ENCODE measurements at regions not wholly inside any gene's neighbourhood (a gene's known extent, or its start where the extent isn't known, plus 50 kb on each side); places are given as distances from the start of the nearest gene placed in this dataset.

DNA sequence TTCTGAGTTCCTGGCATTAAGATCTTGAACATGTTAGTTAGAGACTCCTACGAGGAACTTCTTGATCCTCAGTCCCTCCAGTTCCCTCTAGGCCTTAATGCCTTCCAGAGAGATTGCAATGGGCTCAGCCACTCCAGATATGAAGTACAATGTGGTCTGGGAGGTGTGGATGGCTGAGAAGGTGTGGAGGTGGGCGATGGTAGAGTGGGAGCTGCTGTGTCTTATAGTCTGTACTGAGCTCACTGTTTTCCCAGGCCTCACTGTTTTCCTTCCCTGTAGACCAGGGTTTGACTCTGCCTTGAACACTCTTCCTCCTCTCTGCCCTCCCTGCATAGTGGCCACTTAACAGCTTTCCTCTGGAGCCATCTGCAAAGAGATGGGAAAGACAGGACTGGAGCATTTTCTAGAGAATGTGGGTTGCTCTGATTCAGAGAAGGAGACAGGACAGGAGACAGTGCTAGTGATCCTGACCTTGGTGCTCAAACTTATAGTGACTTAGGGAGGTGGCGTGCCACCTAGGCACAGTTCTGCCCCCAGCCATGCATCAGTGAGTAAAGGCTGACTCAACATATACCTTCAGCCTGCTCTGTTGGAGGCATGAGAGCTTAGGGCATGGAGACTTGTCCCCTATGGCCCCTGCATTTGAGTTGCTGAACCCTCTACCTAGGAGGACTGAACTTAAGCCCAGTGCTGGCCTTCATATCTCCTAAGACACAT, 129.7 kb downstream of the TDRD15 start:
- DNase-seq (ENCODE audit: low read depth in 2 of 2), result no peak

DNA sequence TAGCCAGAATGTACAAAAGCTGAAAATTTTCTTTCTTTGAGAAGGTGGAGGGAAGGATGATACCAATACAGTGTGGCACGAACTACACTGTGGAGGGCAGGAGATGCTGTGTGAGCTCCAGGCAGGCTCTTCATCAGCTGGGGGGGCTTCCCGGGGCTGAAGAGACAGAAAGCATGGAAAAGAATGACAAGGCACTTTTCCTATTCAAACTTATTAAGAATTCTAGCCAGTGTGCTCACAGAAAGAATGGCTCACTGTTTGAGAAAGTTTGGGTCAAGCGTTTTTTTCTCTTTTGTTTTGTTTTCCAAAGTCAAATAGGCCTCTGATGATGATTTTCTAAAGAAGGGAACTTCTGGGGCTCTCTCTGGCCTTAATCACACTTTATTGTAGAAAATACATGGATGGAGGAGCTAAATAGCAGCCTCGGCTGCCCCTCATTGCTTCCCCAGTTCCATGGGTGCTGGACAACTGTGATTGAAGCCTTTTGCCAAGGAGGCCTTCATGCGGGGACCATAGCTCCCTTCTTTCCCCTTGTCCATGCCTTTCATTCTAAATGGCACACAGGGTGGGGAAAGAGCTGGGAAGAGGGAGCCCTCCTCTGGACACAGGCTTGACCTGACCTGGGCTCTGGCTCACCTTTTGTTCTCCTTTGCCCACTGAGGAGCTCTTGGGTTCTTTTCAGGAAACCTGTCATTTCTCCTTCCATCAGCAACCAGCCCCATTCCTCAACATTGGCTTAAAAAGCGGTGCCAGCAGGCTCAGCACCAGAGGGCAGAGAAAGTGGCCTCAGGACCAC, 130.6 kb downstream of the TDRD15 start:
- no peak for DNase-seq (ENCODE audit: low read depth in 2 of 2)

DNA sequence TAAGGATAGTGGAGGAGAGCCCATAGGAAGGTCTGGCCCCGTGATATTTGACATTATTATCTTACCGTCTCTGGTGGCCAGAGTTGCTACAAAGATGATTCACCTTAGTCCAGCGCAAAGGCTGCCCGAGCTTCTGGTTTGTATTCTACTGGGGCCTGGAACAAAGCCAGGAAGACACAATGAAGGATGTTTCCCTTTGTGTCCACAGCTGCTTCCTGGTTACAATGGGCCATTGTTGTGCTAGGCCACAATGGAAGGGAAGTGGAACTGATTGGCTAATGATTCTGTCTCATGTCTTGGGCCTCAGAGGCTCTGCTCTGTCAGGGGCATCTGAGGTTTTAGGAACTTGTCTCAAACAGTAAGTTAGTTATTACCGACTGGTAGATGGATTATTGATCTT, 132.2 kb downstream of the TDRD15 start:
- DNase-seq (ENCODE audit: low read depth in 2 of 2), result no peak

DNA sequence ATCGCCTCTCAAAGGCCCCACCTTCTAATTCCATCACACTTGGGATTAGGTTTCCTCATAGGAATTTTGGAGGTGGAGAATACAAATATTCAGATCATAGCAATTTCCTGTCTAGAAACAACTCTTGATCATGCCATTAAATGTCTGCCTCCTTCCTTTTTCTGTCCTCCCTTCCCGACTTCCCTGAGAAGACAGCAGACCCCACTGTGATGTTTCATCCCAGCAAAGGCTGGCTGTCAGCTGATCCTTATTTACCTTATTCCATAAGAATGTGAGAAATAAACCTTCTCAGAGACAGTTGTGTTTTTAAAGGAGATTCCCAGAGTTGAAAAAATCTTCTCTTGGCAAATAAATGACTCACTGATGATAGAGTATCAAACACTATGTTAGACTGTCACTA, 133.9 kb downstream of the TDRD15 start:
- no peak for DNase-seq (ENCODE audit: low read depth in 2 of 2)

DNA sequence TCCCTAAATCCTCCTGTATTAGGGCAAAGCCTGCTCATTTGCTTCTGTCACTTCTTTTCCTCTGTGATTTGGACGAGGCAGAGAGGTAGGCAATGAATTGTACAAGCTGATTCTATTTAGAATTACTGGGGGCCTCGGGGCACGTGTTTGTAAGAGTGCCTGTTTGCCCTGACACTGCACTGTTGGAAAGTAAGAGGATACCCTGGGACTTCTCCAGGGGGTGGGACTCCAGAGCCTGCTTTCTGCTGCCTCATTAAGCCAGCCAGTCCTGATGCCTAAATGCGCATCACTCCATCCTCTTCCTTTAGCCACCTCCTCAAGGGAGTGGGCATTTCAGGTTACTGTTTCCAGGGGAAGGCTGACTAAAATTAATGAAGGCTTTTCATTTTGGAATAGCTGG, 134.3 kb downstream of the TDRD15 start:
- DNase-seq (ENCODE audit: low read depth in 2 of 2), result no peak

DNA sequence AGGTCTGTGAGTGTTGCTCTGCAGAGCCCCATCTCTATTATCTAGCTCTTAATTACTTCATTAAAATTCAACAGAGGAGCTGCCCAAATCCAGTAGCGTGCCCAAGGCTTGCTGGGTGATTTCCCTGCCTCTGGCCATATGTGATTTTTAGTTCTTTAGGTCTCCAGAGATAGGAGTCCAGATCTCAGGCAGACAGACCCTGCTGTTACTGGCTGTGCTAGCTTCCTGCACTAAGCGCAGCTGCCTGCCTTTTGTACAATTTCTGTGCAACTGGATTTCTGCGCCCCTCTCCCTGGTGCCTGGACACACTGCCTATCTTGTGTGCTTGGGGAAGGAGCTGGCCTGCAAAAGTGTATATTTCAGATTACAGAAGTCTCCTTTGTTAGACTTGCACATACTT, 136.5 kb downstream of the TDRD15 start:
- DNase-seq (ENCODE audit: low read depth in 2 of 2), result no peak

DNA sequence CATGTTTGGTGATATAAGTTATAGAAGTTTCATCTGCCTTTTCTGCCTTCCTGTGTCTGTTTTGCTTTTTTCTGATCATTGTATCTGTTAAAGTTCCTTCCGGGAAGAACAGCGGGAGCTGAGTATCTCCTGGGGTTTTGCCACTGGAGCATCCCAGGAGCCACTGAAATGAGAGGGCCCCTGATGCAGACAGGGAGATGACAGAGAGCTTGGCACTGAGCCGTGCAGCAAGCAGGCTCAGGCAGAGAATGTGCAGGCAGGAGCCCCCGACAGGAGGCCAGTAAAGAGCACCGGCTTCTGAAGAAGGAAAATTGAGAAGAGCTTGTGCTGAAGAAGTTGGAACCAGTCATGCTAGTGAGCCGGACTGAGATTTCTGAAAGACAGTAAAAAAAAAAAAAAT, 137.8 kb downstream of the TDRD15 start:
- DNase-seq (ENCODE audit: low read depth in 2 of 2), result no peak

DNA sequence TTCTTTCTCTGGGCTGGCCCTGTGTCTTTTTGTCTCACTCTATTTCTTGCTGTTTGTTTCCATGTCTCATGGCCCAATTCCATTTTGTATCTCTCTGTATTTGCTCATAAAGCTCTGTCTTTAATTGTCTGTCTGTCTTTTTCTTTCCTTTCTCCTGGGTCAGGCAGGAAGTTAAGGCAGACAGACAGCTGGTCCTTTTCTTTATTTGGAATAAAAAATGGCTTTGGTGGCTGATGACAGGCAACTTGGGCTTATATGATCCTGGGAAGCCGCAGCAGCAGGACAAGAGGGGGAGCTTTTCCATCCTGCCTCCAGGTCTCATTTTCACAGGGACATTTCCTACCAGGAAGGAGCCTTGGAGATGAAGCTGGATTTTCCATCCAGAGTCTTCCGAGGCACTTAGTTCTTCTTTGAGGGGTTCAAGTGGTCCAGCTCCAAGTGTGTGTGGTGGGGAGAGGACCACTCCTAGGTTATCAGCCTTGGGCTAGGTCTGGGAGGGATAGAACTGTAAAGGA, 138.7 kb downstream of the TDRD15 start:
- DNase-seq (ENCODE audit: low read depth in 2 of 2), result no peak

DNA sequence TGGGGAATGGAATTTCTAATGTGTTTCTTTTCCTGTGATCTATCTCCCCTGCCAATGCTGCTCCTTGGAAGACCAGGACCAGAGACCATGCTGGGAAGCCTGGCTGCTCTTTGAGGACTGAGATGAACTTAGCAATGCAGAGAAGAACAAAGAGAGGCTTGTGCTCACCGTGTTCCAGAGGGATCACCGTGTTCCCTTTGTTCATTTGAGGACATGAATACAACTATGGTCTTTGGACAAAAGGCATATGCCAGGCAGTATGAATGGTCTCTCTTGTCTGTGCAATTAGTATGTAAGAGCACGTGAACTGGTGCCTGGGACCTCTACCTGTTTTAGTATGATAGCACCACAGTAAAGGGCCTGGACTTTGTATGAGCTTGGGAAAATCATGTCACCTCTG, 139.9 kb downstream of the TDRD15 start:
- no peak for DNase-seq (ENCODE audit: low read depth in 2 of 2)

DNA sequence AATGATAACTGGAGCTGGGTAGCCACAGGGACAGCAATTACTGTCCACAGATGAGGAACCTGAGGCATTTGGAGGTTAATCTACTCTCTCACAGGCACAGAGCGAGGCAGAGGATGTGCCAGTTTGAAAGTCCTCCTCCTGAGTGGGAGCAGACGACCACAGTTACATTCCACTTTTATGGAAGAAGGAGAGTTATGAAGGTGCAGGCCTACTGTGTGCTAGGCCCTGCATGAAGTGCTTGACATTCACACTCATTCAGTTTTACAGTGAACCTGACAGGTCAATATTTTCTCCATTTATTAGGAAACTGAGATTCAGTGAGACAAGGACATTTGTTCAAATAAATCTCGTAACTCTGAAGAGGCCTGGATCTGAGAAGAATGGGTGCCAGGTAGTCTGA, 142.0 kb downstream of the TDRD15 start:
- no peak for DNase-seq (ENCODE audit: low read depth in 2 of 2)

DNA sequence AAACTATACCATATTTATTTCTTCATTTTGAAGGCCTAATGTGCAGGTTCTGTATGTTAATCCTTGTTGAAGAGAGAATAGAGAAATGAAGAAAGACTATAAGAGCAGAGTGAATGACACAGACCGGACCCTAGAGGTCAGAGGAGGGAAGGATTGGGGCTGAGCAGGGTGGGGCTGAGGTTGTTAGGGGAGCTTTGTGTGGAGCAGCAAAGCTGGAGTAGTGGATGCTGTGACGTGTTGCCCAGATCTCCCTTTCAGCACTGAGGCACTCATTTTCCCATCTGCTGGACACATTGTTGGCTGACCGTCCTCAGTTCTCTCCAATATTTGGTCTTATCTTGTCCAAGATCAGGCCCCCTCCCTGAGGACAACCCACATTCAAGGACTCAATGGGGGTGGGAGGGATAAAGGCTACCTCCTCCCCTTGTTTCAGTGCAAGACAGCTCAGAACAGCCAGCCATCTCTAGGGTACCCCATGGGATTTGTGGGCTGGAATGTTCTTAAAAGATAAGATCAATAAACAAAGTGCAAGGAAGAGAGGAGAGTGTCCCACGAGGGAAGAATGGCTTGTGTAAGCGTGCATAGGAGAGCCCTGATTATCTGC, 143.6 kb downstream of the TDRD15 start:
- no peak for DNase-seq (ENCODE audit: low read depth in 2 of 2)

DNA sequence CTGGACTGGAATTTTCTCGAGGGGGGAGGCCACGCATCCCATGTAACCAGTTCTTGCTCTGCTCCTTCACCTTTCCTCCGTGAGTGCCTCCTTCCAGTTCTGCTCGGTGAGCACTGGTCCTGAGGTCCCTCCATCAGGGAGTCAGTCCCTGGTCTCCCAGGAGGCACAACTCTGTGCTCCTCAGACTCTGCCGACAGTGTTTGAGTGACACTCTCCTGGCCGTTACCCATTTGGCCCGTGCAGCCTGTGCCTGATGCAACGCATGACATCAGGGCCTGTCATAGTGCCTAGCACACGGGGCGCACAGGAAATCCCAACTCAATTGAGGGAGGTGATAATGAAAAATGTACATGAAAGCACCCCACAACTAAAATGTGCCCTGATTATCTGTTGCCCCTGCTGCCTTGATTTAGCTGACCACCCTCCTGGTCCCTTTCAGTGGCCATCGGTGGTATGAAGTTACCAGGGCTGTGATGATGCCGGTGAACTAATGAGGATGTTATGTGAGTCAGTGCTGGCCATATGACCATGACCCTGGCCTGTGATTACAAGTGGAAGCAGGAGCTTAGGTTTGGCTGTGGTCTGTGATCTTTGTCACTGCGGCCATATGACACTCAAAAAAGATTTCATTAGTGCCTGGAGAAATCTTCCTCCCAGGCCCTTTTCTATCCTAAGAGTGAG, 144.6 kb downstream of the TDRD15 start:
- no peak for DNase-seq (ENCODE audit: low read depth in 2 of 2)

DNA sequence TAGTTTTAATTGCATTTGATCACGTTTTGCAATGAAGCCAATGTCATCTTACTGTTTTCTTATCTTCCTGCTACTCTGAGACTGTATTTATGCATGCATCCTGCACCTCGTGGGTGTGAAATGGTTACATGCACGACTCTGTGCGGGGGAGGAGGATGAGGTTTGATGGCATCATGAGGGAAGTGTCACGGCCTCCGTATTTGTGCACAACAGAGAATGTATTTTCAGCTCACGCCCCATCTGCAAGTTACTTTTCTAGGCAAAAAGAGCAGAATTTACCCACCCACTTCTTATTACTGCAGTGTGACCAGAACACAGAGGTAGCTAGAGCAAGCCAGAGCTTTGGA, 145.1 kb downstream of the TDRD15 start:
- DNase-seq (ENCODE audit: low read depth in 2 of 2), result no peak

DNA sequence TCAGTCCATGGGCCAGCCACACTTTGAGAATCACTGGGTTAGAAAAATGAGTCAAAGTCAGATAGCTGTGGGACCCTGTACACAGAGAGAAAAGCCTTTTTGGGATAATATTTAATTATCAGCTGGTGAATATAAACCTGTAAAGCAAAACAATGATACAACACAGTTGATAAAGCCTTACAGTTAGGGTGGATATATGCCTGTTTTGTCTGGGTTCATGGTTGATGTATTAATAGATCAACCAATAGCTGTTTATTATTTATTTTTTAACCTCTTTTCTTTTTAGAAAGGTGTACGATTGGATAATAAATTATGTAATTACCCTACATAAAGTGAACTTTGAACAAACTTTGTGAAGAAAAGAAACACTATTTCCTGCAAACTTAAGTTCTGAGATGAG, 145.6 kb downstream of the TDRD15 start:
- DNase-seq (ENCODE audit: low read depth in 2 of 2), result no peak

DNA sequence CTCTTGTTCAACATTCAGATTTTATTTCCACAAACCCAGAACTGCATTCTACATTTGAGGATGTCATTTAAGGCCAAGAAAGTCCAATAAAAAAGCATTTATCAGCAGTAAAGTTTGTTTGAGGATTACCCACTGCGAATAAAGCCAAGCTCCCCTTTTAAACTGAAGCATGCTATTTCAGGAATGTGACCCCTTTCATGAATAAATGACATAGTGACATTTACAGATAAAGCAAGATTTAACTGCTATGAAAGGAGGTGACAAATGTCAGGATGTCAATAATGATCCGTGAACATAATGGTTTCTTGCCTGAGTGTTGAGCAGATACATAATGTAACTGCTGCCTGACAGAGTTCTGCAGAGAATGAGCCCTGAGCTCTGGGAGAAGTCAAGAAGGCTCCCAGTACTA, 146.3 kb downstream of the TDRD15 start:
- no peak for DNase-seq (ENCODE audit: low read depth in 2 of 2)

DNA sequence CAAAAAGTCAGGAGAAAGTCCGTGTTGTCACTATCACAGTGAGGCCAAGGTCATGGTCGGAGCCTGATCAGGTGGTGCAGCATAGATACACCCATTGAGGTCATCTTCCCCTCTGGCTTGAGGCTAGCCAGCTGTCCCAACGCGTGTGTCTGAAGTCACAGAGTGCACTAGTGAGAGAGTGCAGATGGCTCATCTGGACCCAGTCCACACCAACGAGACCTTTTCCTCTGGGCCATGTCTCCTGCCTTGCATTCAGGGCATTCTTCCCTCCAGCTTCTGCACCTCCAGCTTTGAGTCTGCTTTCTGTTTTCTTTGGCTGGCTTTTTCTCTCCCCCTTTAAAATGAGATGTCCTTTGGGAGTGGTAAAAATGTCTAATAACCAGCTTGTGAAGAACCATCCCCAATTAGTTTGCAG, 146.9 kb downstream of the TDRD15 start:
- no peak for DNase-seq (ENCODE audit: low read depth in 2 of 2)

DNA sequence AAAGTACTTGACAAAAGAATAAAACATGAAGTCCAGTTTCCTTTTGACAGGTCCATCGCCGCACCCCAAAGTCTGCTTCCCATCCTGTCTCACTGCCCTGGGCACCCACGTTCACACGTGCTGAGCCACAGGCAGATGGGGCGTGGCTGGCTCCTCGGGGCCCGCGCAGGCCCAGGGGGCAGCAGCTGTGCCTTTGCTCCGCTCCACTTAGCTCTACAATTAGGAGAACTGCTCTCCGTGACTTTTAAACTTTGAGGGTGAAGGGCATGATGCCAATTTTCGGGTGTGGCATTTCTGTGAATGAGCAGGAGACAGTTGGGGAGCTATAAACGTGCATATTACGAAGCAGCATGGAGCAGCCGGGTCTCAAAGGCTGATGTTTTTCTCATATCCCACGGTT, 152.4 kb downstream of the TDRD15 start:
- no peak for DNase-seq (ENCODE audit: low read depth in 2 of 2)

DNA sequence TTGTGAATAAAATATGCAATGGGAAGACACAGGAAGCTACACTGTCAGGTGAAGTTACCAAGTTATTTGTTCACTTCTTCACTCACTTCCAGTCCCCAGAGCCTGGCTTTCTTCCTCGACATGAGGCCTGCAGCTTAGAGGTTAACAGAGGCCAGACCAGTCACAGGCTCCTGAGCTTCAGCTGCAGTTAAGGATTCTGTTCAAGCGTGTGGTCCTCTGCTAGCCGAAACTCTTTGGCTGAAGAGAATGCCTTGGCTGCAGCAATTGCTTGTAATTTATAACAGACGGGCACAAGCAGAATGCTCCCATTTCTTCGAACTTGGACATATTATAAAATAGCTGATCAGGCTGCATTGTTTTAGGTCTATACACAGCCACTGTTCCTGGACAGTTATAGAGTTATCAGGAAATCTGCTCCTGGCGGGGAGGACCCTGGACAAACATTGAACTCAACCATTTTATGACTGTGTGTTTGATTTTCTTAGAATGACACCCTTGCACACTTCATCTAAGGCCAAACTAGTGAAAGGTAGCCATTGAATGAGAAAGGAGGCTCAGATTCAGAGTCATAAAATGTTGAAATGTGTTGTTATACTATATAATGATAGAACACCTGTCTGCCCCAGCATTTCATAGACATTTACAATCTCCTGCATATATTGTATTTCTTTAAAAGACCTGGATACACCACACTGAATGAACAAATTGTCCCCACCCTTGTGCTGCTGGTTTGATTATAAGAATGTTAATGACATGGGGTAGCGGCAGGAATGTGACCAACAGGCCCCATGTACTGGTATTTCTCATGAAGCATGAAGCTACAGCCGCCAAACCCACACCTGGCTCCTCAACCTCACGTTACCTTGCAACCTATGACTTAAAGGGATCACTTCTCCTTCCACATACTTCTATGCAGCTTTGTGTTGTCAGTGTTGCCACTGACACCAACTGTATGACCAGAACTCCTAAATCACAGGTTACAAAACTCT, 153.6 kb downstream of the TDRD15 start:
- DNase-seq (ENCODE audit: low read depth in 2 of 2), result no peak

DNA sequence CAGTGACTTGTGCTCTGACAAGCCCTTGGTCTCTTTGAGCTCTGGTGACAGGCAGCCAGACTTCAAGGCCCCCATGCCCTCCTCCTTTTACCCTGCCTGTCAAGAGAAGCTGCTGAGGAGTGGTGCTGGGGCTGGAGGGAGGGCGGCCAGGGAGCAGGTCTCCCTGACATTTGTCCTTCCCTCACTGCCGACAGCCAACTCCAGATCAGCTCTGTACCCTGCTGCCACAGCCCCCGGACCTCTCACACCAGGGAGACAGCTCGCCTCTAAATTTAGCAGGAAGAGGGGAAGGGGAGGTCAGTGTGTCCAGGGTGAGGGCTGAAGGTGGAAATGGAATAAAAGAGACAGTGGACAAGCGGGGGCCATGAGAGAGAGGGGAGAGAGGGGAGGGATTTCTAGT, 155.8 kb downstream of the TDRD15 start:
- DNase-seq (ENCODE audit: low read depth in 2 of 2), result no peak

DNA sequence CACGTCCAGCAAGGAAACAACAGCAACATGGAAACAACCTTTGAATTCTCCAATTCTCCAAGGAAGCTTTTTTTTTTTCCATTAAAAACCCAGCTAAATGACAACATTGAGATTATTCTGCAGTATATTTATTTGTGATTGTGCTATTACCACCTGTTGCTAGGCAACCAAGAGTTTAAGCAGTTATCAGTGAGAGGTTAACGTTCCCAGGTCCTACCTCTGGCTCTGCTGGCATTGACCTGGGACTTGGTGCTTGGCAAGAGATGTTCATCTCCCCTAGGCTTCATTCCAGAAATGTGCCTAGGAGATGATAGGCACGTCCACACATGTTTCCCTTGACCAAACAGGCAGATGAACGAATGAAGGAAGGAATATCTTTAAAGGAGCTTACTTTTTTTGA, 157.0 kb downstream of the TDRD15 start:
- no peak for DNase-seq (ENCODE audit: low read depth in 2 of 2)

DNA sequence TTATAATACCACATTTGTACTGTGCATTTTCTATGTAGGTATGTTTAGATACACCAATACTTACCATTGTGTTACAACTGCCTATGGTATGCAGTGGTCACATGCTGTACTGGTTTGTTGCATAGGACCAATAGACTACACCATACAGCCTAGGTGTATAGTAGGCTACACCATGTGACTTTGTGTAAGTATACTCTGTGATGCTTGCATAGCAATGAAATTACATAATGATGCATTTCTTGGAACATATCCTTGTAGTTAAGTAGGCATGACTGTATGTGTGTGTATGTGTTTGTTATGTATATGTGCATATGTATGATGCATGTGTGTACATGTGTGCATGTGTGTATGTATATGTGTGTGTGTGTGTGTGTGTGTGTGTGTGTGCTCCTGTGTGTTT, 157.6 kb downstream of the TDRD15 start:
- DNase-seq (ENCODE audit: low read depth in 2 of 2), result no peak
